ENCODE measurements at regions not wholly inside any gene's neighbourhood (a gene's known extent, or its start where the extent isn't known, plus 50 kb on each side); places are given as distances from the start of the nearest gene placed in this dataset.

DNA sequence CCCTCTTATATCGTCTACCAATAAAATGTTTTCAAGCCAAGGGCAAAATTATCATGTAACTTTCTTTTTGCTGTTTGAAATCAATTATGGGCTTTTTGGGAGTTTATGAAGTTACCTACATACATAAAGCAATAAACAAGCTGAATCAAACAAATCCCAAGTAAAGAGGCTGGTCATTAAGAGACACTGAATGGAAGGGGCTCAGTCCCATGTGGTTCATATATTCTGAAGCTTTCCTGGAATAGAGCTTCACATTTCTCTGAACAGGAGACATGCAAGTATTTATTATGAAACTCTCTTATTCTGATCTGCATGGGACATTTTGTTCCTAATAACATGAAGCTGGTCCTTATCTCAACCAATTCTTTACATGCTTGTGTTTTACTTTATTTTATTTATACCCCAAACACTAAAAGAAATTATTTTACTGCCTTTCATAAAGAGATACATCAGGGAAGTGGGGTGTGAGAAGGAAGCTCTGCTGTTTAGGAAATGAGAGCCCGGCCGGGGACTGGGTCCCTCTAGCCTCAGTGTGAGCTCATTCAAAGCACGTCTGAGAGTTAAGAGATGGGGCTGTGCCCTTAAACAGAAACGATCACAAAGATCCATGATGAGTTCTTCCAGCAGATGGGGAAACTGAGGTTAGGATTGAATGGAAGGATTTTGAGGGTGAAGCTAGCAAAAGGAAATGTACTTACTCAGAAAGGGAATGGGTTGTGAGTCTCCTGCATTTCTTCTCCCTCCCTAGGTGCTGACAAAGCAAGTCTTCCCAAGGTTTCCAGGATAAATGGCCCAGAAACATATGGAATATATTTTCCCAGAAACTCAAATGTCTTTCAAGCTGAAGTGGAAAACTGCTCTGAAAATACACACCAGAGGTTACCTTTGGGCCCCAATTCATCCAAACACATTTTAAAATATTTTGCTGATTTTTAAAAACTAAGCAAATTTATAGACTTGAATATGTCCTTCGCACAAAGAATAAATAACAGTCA lies 93.1 kb upstream of the LNX1 start:
- H4K20me1 ChIP-seq (ENCODE audit: insufficient read depth, low read length): no peaks in the 10 kb centered on the region
- H3K4me1 ChIP-seq (ENCODE audit: control insufficient read depth in 1 of 2, insufficient read depth in 2 of 2, low read length in 2 of 2): peaks cover 5 to 6% of the 10 kb centered on the region in 2 donors
- TF ChIP-seq, protein P1, sequence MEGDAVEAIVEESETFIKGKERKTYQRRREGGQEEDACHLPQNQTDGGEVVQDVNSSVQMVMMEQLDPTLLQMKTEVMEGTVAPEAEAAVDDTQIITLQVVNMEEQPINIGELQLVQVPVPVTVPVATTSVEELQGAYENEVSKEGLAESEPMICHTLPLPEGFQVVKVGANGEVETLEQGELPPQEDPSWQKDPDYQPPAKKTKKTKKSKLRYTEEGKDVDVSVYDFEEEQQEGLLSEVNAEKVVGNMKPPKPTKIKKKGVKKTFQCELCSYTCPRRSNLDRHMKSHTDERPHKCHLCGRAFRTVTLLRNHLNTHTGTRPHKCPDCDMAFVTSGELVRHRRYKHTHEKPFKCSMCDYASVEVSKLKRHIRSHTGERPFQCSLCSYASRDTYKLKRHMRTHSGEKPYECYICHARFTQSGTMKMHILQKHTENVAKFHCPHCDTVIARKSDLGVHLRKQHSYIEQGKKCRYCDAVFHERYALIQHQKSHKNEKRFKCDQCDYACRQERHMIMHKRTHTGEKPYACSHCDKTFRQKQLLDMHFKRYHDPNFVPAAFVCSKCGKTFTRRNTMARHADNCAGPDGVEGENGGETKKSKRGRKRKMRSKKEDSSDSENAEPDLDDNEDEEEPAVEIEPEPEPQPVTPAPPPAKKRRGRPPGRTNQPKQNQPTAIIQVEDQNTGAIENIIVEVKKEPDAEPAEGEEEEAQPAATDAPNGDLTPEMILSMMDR (IDR thresholded peaks at IDR 0.05): no peak
- H3K27me3 Mint-ChIP-seq (ENCODE audit: low read depth in 3 of 3): peaks cover 0 to 3% (median 1%) of the 10 kb centered on the region in 3 donors
- no peak overlapping the region for H3K27ac ChIP-seq (ENCODE audit: low read depth in 1 of 2, low read length in 2 of 2)
- H3K27me3 ChIP-seq (ENCODE audit: control insufficient read depth in 2 of 2, insufficient read depth in 2 of 2, low read length in 2 of 2): no peaks in the 10 kb centered on the region
- no peak overlapping the region for H3K9ac ChIP-seq (ENCODE audit: insufficient read depth, low read length, poor library complexity, severe bottlenecking)
- intact Hi-C loops (cut with micrococcal nuclease): no loop called here
- no peak overlapping the region for H2AFZ ChIP-seq (ENCODE audit: insufficient read depth, low read depth, low read length, poor library complexity, severe bottlenecking)
- no peaks in the 10 kb centered on the region for H3K36me3 ChIP-seq (replicated peaks in 1 of 2; ENCODE audit: control insufficient read depth in 1 of 2, insufficient read depth in 2 of 2, low read length in 2 of 2)
- H3K4me2 ChIP-seq (replicated peaks; ENCODE audit: extremely low read depth, low read length, poor library complexity, severe bottlenecking): no peak overlapping the region
- H3K9me3 ChIP-seq (replicated peaks in 1 of 2; ENCODE audit: control insufficient read depth in 1 of 2, insufficient read depth in 1 of 2, low read length in 2 of 2): no peaks in the 10 kb centered on the region
- no peak for DNase-seq
- no peak overlapping the region for H3K27ac Mint-ChIP-seq
- no peak overlapping the region for H3K4me3 ChIP-seq (replicated peaks in 1 of 3; ENCODE audit: low read depth in 2 of 3, low read length in 3 of 3)
- no peaks in the 10 kb centered on the region for H3K36me3 Mint-ChIP-seq
- peaks cover 16% of the 10 kb centered on the region for H3K4me1 Mint-ChIP-seq
- H3K4me3 Mint-ChIP-seq: no peak overlapping the region
- H3K79me2 ChIP-seq (ENCODE audit: insufficient read depth, low read length): no peaks in the 10 kb centered on the region
- H3K9me3 Mint-ChIP-seq: peaks cover 0 to 3% (median 0%) of the 10 kb centered on the region in 7 donors
- WGBS (ENCODE audit: insufficient coverage): 28% methylated on average over 3 of the region's 6 CpGs

DNA sequence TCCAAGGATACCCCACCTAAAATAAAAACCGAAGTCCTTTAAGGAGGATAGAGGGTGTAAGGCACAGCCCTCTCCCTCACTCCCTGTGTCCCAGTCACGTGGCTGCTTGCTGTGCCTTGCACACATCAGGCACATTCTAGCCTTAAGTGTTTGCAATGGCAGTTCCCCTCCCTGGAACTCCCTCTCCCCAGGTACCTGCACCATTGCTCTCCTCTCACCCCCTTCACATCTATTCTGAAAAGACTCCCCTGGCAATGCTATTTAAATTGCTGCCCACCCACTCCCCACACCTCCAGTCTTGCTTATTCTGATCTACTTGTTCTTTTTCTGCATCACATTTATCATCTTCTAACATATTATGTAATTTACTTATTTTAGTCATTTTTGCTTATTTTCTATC lies 91.6 kb upstream of the LNX1 start:
- Histone ChIP-seq H3K27me3 (ENCODE audit: control insufficient read depth in 2 of 2, insufficient read depth in 2 of 2, low read length in 2 of 2) (no peaks in the 10 kb centered on the region), H3K4me3 (replicated peaks in 1 of 3; ENCODE audit: low read depth in 2 of 3, low read length in 3 of 3) (no peak overlapping the region), H2AFZ (ENCODE audit: insufficient read depth, low read depth, low read length, poor library complexity, severe bottlenecking) (no peak overlapping the region), H3K4me2 (replicated peaks; ENCODE audit: extremely low read depth, low read length, poor library complexity, severe bottlenecking) (no peak overlapping the region), H3K9me3 (replicated peaks in 1 of 2; ENCODE audit: control insufficient read depth in 1 of 2, insufficient read depth in 1 of 2, low read length in 2 of 2) (peaks cover 0 to 2% of the 10 kb centered on the region in 2 donors), H4K20me1 (ENCODE audit: insufficient read depth, low read length) (no peaks in the 10 kb centered on the region), H3K4me1 (ENCODE audit: control insufficient read depth in 1 of 2, insufficient read depth in 2 of 2, low read length in 2 of 2) (peaks cover 0 to 1% of the 10 kb centered on the region in 2 donors), H3K27ac (ENCODE audit: low read depth in 1 of 2, low read length in 2 of 2) (no peak overlapping the region), H3K9ac (ENCODE audit: insufficient read depth, low read length, poor library complexity, severe bottlenecking) (no peak overlapping the region), H3K79me2 (ENCODE audit: insufficient read depth, low read length) (no peaks in the 10 kb centered on the region), H3K36me3 (replicated peaks in 1 of 2; ENCODE audit: control insufficient read depth in 1 of 2, insufficient read depth in 2 of 2, low read length in 2 of 2) (no peaks in the 10 kb centered on the region)
- no CpG with 5 or more reads among the region's 2 CpGs for WGBS (ENCODE audit: insufficient coverage)
- Mint-ChIP-seq H3K36me3 (no peaks in the 10 kb centered on the region), H3K4me3 (no peak overlapping the region), H3K4me1 (peaks cover 3% of the 10 kb centered on the region), H3K27ac (no peak overlapping the region), H3K27me3 (ENCODE audit: low read depth in 3 of 3) (peaks cover 0 to 3% (median under 1%) of the 10 kb centered on the region in 3 donors), H3K9me3 (peaks cover 0 to 6% (median 0%) of the 10 kb centered on the region in 7 donors)
- intact Hi-C loops (cut with micrococcal nuclease): no loop called here
- no peak for DNase-seq
- TF ChIP-seq, protein P1 (IDR thresholded peaks at IDR 0.05): no peak

Data from CD14-positive monocyte (primary cell).